HEK293T (cell line): ENCODE measurements at regions not wholly inside any gene's neighbourhood (a gene's known extent, or its start where the extent isn't known, plus 50 kb on each side); places are given as distances from the start of the nearest gene placed in this dataset.

Experiments used
- CTCF ChIA-PET: fragments of 350-600 bp; formaldehyde crosslinking; extraction: SDS; loops from one replicate; lab custom pipeline; 2021; ENCODE audit warnings: antibody characterized with exemption, inconsistent platforms; lab: Yijun Ruan, JAX
- POLR2A ChIA-PET: fragments of 350-600 bp; formaldehyde crosslinking; extraction: SDS; loops from one replicate; lab custom pipeline; 2020; ENCODE audit warnings: antibody characterized with exemption, inconsistent platforms; lab: Yijun Ruan, JAX
- DNase-seq: peaks from one replicate; pipeline ENCODE4 v3.0.0; 2012; ENCODE audit warnings: mixed read lengths; ENCODE audit errors: extremely low spot score
- ARNT ChIP-seq: fragments of 450-650 bp; IDR thresholded peaks from 2 replicates; pipeline ENCODE4 v1.6.1; 2017; ENCODE audit warnings: mild to moderate bottlenecking
- BHLHE40 ChIP-seq: fragments of 450-650 bp; IDR thresholded peaks from 2 replicates; pipeline ENCODE4 v1.6.1; 2016; ENCODE audit warnings: mild to moderate bottlenecking, moderate library complexity, borderline replicate concordance
- CTBP1 ChIP-seq: fragments of 450-650 bp; IDR thresholded peaks from 2 replicates; pipeline ENCODE4 v1.6.1; 2016; ENCODE audit warnings: borderline replicate concordance
- ELF4 ChIP-seq: fragments of 450-650 bp; IDR thresholded peaks from 2 replicates; pipeline ENCODE4 v1.6.1; 2017; ENCODE audit warnings: antibody characterized with exemption
- FOXA1 ChIP-seq: fragments of 450-650 bp; IDR thresholded peaks from 2 replicates; pipeline ENCODE4 v1.6.1; 2016; ENCODE audit warnings: mild to moderate bottlenecking
- FOXK2 ChIP-seq: fragments of 450-650 bp; IDR thresholded peaks from 2 replicates; pipeline ENCODE4 v1.6.1; 2016; ENCODE audit warnings: mild to moderate bottlenecking
- FOXM1 ChIP-seq: fragments of 450-650 bp; IDR thresholded peaks from 2 replicates; pipeline ENCODE4 v1.6.1; 2017; ENCODE audit warnings: mild to moderate bottlenecking, borderline replicate concordance
- HDGF ChIP-seq: fragments of 450-650 bp; IDR thresholded peaks from 2 replicates; pipeline ENCODE4 v1.6.1; 2017; ENCODE audit warnings: antibody characterized with exemption, borderline replicate concordance
- L3MBTL2 ChIP-seq: fragments of 450-650 bp; conservative IDR thresholded peaks from 2 replicates; pipeline ENCODE4 v1.6.1; 2016; ENCODE audit warnings: mild to moderate bottlenecking
- LEF1 ChIP-seq: fragments of 450-650 bp; IDR thresholded peaks from 2 replicates; pipeline ENCODE4 v1.6.1; 2017; ENCODE audit warnings: mild to moderate bottlenecking, borderline replicate concordance
- NFRKB ChIP-seq: fragments of 450-650 bp; IDR thresholded peaks from 2 replicates; pipeline ENCODE4 v1.6.1; 2016; ENCODE audit warnings: mild to moderate bottlenecking, moderate library complexity
- SP1 ChIP-seq: fragments of 450-650 bp; IDR thresholded peaks from 2 replicates; pipeline ENCODE4 v1.6.1; 2017
- SUZ12 ChIP-seq: fragments of 450-650 bp; IDR thresholded peaks from 2 replicates; pipeline ENCODE4 v1.6.1; 2016; ENCODE audit warnings: mild to moderate bottlenecking
- TARDBP ChIP-seq: fragments of 450-650 bp; IDR thresholded peaks from 2 replicates; pipeline ENCODE4 v1.6.1; 2016
- ZNF384 ChIP-seq: fragments of 450-650 bp; IDR thresholded peaks from 2 replicates; pipeline ENCODE4 v1.6.1; 2016
- TF ChIP-seq, protein P1 (sequence below): fragments of 450-650 bp; IDR thresholded peaks from 2 replicates; pipeline ENCODE4 v1.6.1; 2016

DNA sequence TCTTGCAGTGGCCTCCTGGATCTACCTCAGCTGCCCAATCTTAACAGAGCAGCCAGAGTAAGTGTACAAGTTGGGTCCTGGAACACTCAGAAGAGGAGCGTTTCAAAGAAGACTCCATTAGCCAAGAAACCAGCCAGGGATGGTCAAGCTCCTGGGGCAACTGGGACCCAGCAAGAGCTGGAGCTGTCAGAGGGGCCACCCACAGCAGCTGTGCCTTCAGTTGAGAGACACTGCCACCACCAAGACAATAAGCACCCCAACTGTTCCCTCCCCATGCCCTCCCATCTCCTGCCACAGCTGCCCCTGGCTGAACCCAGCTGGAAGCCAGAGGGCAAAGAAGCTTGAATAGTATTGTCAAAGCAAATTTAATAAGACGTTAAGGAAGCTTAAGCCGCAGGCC is 110.6 kb upstream of the TLE3 start:
- ChIA-PET POLR2A (no interaction called here), CTCF (no interaction called here)
- TF ChIP-seq ARNT (no peak), ZNF384 (no peak), FOXM1 (no peak), ELF4 (no peak), NFRKB (no peak), CTBP1 (no peak), BHLHE40 (no peak), LEF1 (no peak), FOXA1 (no peak)
- TF ChIP-seq, protein P1, sequence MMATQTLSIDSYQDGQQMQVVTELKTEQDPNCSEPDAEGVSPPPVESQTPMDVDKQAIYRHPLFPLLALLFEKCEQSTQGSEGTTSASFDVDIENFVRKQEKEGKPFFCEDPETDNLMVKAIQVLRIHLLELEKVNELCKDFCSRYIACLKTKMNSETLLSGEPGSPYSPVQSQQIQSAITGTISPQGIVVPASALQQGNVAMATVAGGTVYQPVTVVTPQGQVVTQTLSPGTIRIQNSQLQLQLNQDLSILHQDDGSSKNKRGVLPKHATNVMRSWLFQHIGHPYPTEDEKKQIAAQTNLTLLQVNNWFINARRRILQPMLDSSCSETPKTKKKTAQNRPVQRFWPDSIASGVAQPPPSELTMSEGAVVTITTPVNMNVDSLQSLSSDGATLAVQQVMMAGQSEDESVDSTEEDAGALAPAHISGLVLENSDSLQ = no peak
- DNase-seq = no peak

DNA sequence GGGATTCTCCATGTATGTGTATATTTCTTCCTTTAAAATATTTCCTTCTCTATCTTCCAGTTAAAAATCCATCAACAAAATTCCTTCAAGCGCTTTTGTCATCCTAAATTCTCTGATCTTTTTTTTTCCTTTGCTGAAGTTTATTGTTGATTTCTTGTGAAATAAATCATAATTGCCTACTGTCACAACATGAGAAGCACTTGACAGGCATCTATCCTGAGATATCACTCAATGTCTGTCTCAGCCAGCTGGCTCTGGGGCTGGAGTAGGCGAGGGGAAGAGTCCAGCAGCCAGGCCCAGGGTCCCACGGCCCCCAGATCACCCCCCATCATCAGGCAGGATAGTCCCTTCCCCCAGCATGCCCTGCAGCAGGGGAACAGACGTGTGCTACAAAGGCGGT is 109.0 kb upstream of the TLE3 start:
- DNase-seq = no peak
- ChIA-PET POLR2A (no interaction called here), CTCF (interaction anchor here (0.6 kb wide), 1 partner anchor 19 kb away, joined by 3 read pairs; no protein-coding TSS in a partner anchor)
- TF ChIP-seq FOXK2 = no peak
- TF ChIP-seq, protein P1 = peak; percentile 58
- no peak for TF ChIP-seq ELF4

DNA sequence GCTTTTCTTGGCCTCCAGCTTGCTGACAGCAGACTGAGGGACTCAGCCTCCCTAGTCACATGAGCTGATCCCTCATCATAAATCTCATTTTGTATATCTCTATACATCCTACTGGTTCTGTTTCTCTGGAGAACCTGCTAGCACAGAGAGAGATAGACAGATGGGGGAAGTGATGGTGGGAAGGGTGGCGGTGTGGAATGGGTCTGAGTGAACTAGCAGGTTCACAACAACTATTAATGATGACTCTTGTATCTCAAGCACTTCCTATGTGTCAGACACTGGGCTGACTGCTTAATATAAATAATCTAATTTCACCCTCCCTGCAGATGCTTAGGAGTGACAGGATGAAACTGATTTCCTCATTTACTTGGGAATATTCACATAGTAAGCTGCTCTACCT is 106.9 kb upstream of the TLE3 start:
- DNase-seq = no peak
- TF ChIP-seq ELF4 (no peak), SUZ12 (no peak)
- POLR2A ChIA-PET = no interaction called here
- CTCF ChIA-PET = no interaction called here

DNA sequence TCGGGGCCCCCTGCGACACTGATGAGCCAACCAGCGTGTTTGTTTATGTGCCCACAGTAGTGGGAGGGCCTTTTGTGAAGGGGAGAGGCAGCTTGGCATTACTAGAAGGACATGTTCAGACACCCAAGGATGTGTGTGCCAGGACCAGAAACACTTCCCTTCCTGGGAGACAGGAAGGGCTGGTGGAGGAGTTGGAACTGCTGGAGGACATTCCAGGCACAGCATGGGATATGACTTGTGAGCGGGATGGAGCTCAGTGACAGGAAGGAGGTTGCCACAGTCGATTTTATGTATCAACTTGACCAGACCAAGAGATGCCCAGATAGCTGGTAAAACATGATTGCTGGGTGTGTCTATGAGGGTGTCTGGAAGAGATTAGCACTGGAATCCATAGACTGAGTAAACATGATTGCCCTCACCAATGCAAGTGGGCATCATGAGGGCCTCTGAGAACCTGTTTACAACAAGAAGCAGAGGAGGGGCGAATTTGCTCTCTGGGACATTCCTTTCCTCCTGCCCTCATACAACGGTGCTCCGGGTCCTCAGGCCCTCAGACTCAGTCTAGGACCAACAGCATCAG is 106.4 kb upstream of the TLE3 start:
- no peak for DNase-seq
- ChIA-PET CTCF (no interaction called here), POLR2A (no interaction called here)
- TF ChIP-seq SP1 (no peak), NFRKB (no peak), ZNF384 (no peak), SUZ12 (no peak), L3MBTL2 (no peak), HDGF (no peak), LEF1 (no peak), ELF4 (no peak), CTBP1 (no peak), ARNT (no peak), FOXA1 (no peak), BHLHE40 (no peak), FOXK2 (no peak), FOXM1 (no peak), TARDBP (no peak)
- TF ChIP-seq, protein P1 = no peak

DNA sequence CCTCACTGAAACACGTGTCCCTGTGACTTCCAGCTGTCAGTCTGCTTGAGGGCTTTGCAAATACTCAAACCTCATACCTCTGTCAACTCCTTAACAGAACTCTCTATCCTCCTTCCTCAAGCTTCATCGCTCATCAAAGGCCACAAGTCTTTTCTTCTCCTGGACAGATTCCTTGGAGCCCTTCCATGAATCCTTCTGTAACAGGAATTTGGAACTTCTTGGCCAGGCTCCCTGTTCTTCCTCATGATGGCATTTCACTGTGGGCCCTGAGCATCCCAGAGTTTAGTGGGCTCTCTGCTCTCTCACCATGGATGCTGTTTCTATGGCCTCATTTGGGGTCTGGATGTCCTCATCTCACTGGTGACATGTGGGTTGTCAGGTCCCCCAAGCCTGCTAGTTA is 105.0 kb upstream of the TLE3 start:
- DNase-seq = no peak
- POLR2A ChIA-PET = no interaction called here
- CTCF ChIA-PET = interaction anchor here (1.1 kb wide), 1 partner anchor 20 kb away, joined by 3 read pairs; no protein-coding TSS in a partner anchor
- TF ChIP-seq SP1 (no peak), ELF4 (no peak)

DNA sequence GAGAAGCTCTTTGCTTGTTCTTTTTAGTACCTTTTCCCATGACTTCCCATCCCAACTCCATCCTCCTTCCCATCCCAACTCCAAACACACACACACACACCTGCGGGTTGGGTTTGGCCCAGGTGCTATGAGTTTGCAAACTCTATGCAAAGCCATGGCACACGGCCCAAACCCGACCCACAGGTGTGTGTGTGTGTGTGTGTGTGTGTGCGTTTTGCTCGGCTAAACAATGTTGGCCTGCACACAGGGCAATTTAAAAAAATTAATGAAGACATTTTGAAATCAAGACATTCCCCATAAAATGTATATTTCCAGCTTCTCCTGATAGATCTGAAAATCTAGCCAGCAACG is 103.7 kb upstream of the TLE3 start:
- POLR2A ChIA-PET = no interaction called here
- CTCF ChIA-PET = no interaction called here

DNA sequence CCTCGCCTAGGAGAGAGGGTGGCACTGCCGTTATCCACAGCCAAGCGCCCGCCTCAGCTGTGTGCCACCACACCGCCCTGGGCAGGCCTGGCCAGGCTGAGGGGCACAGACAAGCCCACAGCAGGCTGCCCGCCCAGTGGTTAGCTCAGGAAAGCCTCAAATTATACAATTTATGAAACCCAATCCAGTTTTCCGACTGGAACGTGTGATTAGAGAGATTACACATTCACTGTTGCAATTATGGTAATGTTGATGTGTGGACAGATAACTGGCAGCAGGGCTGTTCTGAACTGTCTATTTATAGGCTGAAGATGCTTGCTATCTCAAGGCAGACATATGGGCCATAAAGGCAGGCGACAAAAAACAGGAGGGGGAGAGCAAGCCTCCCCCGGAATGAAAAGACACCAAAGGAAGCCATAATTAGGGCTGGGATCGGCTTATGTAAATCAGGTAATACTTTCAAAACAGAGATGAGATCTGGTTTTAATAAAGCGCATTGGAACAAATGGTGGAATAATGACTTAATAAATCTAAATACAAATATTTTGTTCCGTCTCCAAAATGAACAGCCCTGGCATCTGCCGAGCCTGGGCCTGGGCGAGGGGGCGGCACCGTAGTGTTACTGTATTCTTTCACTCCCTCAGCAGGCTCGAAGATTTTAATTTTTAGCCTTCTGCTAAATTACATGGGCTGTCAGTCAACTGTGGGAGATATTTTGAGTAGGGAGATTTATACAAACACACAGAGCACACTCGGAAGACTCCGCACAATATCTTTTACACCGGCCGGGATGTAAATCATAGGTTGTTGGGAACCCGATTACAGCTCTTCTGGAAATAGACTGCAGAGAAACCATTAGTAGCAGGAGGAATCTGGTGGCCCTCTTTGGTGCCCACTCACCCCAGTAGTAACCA is 103.1 kb upstream of the TLE3 start:
- ChIA-PET POLR2A (no interaction called here), CTCF (interaction anchor here (0.6 kb wide), 1 partner anchor 323 kb away, joined by 3 read pairs; no protein-coding TSS in a partner anchor)
- no peak for DNase-seq
- no peak for TF ChIP-seq HDGF
- TF ChIP-seq, protein P1 = no peak
- no peak for TF ChIP-seq LEF1
- no peak for TF ChIP-seq L3MBTL2
- no peak for TF ChIP-seq SP1
- no peak for TF ChIP-seq FOXM1
- TF ChIP-seq SUZ12 = no peak
- TF ChIP-seq ELF4 = no peak
- TF ChIP-seq ZNF384 = no peak
- no peak for TF ChIP-seq CTBP1
- TF ChIP-seq FOXK2 = no peak
- TF ChIP-seq TARDBP = no peak
- TF ChIP-seq ARNT = no peak
- no peak for TF ChIP-seq FOXA1

More for the DNA sequence above, 103.7 kb upstream of the TLE3 start:
- no peak for TF ChIP-seq L3MBTL2
- no peak for DNase-seq
